ENCODE measurements at regions not wholly inside any gene's neighbourhood (a gene's known extent, or its start where the extent isn't known, plus 50 kb on each side); places are given as distances from the start of the nearest gene placed in this dataset.
A peak's percentile ranks its signal among the peaks of the same experiment; 100 is the strongest.

DNA sequence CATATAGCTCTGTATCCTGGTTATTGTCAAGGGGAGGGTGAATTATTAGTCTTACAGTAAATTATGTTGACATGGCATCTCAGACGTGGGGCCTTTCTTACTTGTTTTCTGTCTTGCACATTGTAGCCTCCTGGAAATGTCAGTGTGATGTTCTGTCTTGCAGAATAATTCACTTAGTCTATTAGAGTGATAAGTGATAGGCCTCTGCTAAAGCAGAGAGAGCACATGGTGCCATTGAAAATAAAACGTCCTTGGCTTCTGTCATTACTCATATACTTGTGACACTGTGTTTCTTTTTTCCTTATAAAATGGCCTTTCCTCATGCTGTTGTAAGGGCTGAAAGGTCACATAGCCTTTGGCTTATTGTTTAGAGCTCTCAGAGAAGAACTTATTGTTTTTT, 531.0 kb downstream of the EPM2A start:
- no peak for DNase-seq

DNA sequence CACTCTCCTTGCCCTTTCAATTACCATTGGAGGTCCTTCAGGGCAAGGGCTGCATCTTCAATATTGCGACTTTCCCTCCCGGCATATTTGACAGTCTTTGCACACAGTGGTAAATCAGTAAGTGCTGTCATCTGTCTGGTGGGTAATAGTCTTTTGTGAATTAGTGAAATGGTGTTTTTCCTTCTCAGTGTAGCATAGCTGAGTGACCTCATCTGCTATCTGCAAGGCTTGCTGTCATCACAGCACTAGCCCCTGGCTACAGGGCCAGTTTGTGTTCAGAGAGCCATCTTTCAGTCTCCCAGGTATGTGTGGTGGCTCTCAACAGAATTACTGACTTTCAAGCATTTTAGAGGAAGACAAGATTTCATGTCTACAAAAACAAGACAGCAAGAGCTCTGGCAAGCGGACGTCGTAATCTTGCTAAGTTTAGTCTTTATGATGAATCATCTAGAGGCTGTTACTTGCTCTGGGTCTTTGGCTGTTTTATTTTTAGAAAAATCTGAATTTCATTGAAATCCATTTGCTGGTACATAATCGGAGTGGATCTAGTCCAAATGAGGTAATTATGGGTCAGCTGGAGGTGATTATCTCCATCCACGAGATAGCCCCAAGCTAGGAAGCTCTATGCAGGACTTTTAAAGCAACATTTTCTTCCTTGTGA, 528.9 kb downstream of the EPM2A start:
- no peak for DNase-seq

DNA sequence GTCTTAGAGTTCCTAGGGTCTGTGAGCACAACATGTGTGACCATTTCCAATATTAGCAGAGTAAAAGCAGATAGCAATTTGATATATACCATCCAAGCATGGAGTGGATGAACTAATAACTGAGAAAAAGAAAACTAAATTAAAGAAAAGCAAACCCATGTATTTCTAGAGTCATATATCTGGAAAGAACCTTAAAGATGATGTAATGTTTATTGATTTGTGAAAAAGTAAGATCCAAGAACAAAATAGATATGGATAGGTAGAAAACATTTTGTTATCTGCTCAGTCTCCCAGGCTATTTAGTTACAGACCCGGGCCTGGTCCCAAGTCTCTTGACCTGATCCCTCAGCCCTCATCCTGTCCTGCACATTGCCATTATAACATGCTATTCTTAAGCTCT, 526.8 kb downstream of the EPM2A start:
- no peak for DNase-seq

DNA sequence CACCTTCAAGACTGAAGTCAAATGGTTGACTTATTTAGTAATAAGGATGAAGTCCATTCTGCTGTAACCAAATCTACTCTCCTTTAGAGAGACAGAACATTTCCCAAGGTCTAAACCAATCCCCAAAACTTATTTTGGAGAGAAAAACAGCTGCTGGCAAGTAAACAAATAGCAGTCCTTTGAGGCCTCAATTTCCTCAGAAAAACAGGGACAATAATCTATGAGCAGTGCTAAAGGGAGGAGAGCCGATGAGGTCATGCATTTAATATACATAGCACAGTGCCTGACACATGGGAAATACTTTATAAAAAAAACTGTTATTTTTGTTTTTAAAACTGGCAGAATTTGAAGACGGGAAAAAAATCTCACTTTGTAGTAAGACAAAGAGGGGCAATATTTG, 526.0 kb downstream of the EPM2A start:
- DNase-seq = no peak

DNA sequence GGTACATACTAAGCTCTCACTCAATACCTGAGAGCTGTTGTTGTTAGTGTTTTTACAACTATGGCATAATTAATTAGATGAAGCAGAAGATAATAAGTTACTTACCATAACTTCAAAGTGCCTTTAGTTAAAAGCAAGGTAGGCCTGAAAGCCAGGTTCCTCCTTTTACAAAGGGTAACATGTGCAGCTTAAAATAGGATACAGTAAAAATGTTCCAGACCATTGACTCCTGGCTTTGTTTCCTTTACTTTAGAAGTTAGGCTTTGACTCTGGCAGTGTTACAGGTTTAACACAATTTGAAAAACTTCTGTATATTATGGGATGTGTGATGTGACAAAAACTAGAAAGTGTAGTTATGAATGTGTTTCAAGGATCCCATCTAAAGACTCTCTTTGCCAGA, 522.5 kb downstream of the EPM2A start:
- DNase-seq = no peak

DNA sequence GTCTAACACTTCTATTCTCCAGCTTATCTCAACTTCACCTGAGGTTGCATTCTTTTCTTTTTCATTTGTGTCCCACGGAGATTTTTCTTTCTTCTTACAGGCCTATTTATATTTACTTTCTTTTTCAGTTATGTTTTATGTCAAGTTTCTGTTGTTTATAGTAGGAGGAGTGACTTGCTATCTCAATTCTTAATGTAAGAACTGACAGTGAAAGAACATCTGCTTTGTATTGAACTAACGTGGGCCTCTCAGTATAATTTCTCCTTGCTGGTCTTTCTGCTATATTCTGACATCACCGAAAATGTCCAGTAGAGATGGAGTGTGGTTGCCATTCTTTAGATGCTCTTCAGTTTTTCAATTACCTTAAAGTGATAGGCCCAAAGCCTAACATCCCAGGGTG, 521.7 kb downstream of the EPM2A start:
- no peak for DNase-seq

DNA sequence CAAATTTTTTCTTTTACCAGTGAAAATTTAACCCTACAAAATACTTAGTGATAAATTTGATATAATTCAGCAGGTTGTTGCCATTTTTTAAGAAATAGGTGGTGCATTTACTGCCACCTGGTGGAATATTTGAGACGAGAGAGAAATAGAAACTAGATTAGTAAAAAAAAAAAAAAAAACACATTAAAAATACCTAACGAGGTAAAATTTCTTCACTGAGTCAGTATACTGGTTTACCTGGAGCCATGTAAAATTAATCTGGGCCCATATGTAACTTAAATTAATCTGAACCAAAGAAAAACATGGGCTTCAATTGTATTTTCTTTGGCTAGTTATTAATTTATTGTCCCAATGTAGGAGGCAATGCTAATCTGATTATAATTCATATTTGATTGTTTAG, 520.8 kb downstream of the EPM2A start:
- peak; percentile 8 to 32 for DNase-seq

DNA sequence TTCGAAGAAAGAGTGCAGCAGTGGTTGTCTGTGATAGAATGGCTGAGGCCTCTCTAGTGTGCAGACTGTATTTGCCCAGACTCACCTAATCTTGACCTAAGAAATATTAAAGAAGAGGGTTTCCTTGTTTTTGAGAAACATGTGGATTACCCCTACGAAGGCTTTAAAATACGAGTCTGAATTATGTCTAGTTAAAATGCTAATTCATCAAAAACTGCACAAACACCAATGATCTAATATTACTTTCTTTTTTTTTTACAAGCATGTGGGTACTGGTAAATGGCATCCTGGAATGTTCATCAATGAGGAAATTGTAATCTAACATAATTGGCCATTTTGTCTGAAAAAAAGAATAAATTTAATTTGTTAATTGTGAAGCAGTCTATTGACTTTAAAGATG, 510.9 kb downstream of the EPM2A start:
- DNase-seq = no peak

DNA sequence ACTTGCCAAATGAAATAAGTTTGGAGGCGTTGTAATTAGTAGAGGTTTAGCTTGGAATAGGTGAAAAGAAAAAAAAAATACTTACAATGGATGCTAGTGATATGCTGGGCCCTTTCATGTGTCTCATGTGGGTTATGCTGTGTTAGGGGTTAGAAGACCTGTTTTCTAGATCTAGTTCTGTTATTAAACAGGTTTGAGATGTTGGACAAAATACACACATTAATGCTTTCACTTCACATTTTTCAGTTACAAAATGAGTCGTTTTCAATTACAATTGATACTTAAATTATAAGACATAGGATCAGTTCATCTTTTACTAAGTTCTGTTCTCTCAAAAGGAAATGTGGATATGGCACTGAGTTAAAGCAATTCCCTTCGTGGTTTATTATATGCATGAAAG, 509.8 kb downstream of the EPM2A start:
- no peak for DNase-seq

DNA sequence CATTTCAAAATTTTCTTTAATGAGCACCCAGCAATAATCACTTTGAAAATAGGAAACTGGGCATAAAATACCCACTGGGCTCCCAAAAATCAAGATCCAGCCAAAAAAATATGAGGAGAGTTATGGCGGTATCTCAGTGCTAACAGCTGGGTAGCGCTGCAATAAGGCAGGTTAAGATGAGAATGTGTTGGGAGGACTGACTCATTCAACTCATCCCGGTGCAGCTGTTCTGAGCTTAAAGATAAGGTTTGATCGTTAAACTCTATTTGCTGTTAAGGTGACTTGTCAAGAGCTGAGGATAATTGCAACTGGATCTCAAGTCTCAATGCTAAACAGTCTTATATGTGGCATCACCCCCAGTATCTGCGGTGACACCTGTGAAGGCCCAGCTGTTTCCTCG, 507.7 kb downstream of the EPM2A start:
- DNase-seq = no peak

DNA sequence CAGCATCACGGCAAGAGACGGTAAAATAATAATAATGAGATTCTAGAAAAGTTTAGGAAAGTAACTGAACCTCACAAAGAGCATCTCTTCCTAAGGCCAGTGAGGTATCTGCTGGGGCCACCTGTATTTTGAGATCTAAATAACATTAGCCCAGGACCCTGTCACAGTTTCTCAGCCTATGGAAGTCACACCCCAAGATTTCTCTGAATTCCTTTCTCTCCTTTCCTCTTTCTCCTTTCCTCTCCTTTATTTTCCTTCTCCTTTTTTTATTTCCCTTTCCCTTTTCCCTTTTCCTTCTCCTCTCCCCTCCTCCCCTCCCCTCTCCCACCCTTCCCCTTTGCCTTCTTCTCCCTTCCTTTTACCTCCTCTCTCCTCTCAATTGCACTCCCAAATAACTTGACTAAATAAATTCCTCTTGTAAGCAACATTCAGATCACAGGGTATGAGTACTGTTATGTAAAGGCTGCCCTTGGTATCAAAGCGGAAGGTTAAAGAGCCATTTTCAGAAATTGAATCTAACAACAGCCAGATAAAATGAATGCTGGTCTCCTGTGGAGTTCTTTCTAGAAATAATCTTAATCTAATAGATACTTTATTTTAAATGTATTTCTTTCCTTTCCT, 506.2 kb downstream of the EPM2A start:
- no peak for DNase-seq

DNA sequence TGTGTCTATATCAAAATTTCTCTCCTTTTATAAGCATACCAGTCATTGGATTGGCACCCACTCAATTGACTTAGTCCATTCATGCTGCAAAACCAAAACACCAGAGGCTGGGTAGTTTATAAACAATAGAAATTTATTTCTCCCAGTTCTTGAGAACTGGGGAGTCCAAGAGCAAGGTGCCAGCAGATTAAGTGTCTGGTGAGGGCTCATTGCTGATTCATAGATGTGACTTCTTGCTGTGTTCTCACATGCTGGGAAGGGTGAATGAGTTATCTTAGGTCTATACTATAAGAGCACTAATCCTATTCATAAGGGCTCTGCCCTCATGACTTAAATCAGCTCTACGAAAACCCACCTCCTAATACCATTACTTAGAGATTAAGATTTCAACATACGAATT, 501.4 kb downstream of the EPM2A start:
- no peak for DNase-seq

DNA sequence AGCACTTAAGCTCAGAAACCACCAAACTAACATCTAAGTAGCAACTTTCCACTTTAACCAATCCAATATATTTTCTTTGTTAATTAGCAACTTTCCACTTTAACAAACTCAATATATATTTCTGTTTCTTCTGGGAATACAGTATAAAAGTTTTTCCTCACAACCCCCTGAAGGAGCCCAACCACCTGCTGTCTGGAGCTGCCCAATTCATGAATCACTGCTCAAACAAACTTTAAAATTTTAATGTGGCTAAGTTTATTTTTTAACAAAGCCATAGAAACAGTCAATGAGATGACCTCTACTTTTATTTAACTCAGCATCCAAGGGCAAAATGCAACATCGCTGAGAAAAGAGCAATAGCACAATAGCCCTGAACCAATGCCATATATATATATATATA, 500.1 kb downstream of the EPM2A start:
- DNase-seq = no peak

DNA sequence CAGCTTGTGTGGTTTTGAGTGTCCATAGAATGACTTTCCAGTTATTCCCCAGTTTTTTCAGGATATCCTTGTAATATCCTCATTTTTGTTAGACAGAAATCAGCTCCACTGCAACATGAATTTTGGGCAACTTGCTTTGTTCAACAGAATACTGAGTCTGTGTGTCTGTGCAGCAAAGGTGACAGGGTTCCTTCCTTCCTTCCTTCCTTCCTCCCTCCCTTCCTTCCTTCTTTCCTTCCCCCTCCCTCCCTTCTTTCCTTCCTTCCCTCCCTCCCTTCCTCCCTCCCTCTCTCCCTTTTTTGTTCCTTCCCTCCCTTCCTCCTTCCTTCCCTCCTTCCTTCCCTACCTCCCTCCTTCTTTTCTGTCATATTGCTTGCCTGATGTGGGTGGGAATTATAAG, 496.5 kb downstream of the EPM2A start:
- no peak for DNase-seq

DNA sequence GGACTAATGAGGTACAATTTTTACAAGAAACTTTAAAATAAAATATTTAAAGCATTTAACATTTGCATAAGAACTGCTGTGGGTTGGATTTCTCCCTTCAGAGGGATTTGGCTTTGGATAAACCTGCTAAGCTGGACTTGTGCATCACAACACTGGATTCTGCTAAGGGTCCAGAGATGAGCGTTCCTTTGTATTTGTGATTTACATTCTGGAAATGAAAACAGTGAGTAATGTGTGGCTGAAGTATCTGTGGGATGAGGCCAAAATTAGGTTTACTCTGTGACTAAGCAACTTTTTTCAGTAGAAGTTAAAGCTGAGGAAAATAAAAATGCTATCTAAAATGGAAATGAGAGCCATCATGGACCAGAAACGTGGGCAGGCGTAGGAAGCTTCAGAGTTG, 494.3 kb downstream of the EPM2A start:
- DNase-seq = no peak

DNA sequence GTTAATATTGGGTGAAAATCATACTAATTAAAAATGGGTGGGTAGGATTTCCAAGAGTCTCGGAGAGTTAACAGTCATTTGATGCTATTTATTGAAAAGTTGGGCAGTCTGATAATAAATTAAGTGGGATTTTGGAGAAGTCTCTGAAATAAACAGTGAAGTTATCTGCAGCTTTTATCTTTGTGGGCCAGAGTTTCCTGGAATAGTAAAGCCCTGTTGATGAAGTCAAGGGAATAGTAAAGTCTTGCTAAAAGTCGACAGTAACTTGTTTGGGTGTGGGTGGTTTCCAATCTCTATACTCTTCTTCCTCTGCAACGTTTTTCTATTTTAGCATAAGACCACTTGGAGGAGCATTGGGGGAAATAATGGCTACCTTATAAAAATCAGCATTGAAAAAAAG, 493.6 kb downstream of the EPM2A start:
- DNase-seq = no peak

DNA sequence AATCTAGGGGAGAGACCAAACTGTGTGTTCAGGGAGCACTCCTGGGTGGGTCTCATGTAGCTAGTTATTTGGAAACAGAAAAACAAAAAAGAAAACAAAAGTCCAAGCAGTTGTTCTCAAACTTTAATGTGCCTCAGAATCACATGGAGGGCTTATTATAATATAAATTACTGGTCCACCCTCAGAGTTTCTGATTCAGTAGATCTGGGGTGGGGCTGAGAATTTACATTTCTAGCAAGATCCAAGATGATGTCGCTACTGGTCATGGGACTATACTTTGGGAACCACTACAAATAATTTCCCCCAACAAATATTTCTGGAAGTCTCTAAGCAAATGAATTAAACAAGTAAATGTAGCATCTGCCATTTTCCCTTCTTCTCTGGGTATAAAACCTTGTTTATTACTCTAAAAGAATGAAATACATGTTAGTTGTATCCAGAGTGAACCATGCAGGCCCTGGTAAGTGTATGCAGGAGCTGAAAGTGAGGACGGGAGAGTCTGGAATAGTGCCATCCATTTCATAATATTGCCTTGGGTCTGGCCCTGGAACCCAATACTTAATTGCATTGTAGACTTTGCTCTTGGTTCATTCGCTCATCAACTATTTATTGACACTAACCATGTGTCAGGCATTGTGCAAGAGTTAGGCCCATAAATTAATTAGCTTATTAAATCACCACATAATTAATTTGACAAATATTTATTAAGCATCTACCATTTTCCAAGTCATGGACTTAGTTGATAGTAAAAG, 490.8 kb downstream of the EPM2A start:
- DNase-seq = no peak

DNA sequence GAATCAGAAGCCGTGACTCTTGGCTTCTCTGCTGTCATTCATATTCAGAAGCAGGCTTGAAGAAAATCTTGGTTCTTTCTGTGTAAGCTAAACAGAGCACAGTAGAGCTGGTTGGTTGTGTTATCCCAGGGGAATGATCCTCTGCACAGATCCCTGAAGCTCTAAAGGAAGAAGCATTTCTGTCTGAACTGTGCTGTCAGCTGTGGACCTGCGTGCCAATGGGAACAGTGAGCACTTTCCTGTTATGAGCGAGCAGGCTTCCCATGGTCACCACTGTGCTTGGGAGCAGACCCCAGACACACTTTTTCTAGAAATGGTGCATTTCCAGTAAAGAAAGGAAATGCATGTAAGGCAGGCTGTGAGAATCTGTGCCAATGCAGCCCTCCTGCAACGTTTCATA, 490.2 kb downstream of the EPM2A start:
- no peak for DNase-seq

DNA sequence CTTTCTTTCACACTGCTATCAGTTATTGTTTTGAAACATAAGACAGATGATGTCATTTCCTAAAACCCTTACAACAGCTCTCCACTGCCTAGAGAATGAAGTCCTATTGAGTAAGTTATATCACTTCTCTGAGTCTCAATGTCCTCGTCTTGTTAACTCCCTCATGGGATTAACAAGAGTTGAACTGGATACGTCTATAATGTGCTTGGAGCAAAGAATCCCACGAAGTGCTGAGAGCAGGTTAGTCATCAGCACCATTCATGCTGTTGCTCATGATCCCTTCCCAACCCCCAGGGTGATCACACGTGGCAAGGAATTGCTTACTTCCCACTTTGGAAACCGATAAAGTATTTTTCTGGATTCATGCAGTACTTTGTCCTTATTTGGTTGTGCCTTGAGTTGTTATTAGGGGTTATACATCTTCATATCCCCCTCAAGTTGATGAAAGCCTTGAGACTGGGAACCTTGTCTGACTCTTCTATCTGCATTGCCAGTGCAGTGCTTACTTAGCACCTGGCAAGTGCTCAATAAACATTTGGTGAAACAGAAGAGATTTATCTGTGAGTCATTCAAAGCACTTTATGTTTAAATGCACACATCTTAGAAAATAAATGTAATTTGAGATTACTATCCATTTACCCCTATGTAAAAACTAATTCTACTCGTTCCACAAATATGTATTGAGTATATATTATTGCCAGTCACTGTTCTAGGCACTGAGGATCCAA, 487.5 kb downstream of the EPM2A start:
- no peak for DNase-seq

DNA sequence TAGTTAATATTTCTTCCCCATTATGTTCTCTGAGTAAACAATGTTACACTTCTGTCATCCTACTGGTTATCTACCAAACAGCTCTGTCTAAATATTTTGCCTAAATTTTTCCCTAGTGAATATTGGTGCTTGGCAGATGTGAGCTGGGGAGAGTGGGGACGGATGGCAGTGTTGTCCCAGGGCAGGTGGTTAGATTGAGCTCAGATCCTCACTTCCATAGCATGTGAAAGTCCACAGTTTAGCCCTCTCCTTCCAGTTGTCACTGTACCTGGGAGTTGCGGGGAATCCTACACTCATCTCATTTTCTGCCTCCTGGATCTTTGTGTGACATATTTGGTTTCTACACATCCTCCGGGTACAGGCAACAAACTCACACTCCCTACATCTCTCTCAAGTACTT, 484.9 kb downstream of the EPM2A start:
- DNase-seq = no peak

DNA sequence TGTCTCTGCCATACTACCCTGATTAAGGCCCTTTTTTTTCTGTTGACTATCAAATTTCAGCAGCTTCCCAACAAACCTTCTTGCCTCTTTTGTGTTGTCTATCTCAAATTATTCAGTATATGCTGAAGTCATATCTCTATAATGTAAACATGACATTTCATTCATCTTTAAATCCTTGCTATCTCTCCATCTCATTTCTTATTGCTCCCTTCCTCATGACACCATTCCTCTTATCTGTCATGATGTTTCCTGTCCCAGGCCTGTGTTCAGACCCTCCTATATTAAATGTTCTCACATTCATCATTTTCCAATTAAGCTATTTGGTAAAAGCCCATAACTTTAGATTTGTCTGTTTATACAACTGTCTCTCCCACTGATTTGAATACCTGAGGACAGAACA, 482.6 kb downstream of the EPM2A start:
- no peak for DNase-seq

DNA sequence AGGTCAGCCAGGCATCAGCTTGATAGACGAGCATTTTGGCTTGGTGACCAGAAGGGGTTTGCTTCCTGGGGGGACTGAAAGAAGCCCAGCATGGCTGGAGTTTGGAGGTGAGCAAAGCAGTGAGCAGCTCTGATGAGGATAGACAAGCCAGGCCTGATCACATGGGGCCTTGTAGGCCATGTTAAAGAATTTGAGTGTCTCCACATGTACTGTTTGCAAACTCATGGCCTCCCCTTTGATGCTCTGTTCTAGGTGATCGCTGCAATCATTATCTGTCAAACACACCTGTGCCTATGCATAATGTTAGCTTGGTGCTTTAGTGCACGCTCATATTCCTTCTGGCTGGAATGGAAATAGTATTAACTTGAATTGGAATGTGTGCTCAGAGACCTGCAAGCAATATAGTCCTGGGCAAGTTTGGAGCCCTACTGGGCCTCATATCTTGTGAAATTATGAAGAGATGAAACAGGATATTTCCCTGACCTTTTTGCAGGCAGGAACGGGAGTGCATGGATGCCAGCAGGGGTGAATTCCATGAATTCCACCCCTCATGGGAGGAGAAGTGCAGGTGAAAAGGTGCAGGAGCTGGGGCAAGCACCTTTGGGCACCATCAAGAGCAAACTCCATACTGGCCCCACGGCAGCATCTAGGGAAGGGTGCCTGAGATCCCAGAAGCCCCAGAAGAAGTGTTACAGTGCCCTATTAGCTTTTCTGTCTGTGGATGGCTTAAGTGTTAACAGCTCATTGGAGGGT, 480.5 kb downstream of the EPM2A start:
- DNase-seq = no peak

DNA sequence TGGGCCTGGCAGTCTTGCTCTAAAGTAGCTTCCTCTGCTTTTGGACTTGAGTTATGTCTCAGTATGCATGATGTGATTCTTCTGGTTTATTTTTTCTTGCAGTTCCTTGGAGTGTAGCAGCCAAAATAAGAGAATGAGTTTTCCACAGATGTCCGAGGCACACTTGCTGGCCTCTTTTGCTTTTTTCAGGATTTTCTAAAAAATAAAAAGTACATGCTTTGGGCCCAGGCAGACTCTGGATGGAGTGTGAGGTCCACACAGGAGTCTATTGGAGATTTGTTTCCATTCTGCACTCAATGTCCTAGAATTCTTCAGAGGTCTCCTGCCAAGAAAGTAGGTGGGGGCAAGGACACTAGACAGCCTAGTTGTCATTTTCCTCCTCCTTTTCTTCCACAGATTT, 477.6 kb downstream of the EPM2A start:
- no peak for DNase-seq
